HG02981 (cell line): ENCODE measurements at regions not wholly inside any gene's neighbourhood (a gene's known extent, or its start where the extent isn't known, plus 50 kb on each side); places are given as distances from the start of the nearest gene placed in this dataset.
"Not testable (repeated sequence)": the region's sequence is repeated elsewhere in the genome, so short reads cannot be mapped to it uniquely, and the experiment has no call there.

Experiments used
- ATAC-seq: cut with Tn5 transposase; IDR thresholded peaks from one replicate; pipeline ENCODE4 v1.9.1; 2021; ENCODE audit warnings: mild to moderate bottlenecking, moderate library complexity; ENCODE audit not compliant: unreplicated experiment

DNA sequence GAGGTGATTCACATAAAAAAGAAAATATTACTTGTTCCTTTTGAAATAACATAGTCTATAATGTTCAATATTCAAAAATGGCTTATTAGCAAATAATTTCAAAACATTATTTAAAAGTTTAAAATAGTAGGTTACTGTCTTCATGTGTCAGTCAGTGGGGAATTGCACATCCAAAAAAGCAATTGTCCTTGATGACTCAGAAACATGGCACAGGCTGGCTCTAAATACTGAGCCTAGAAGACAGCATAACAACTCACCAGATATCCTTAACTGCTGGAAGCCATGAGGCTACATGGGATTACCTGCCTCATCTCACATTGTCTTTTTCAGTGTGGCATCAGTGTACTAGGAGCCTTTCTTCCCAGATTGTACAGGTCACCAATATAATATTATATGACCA, 439.5 kb upstream of the RGMB start:
- no peak for ATAC-seq

DNA sequence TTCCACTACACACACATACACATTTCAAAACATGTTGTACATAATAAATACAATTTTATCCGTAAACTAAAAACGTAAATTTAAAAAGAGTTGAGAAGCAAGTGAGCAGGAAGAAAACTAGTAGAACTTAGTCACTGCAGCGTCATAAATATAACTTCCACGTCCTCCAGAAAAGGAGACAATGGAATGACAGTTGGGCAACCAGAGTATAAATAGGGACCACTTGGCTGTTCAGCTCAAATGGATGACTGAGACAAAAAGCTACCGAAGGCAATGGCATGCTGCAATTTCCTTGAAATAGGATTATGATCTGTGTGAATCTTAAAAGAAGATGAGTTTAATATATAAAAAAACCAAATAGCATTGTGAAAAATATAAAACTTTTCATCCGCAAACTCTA, 438.5 kb upstream of the RGMB start:
- no peak for ATAC-seq

DNA sequence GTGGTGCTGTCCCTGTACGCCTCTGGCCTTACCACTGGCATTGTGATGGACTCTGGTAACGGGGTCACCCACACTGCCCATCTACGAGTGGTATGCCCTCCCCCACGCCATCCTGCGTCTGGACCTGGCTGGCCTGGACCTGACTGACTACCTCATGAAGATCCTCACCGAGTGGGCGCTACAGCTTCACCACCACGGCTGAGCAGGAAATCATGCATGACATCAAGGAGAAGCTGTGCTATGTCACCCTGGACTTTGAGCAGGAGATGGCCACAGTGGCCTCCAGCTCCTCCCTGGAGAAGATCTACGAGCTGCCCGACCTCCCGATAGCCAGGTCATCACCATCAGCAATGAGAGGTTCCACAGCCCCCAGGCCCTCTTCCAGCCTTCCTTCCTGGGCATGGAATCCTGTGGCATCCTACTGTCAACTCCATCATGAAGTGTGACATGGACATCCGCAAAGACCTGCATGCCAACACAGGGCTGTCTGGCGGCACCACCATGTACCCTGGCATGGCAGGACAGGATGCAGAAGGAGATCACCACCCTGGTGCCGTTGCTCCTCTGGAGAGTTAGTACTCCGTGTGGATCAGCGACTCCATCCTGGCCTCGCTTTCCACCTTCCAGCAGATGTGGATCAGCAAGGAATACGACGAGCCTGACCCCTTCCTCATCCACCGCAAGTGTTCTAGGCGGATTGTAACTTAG, 434.2 kb upstream of the RGMB start:
- ATAC-seq = no peak

DNA sequence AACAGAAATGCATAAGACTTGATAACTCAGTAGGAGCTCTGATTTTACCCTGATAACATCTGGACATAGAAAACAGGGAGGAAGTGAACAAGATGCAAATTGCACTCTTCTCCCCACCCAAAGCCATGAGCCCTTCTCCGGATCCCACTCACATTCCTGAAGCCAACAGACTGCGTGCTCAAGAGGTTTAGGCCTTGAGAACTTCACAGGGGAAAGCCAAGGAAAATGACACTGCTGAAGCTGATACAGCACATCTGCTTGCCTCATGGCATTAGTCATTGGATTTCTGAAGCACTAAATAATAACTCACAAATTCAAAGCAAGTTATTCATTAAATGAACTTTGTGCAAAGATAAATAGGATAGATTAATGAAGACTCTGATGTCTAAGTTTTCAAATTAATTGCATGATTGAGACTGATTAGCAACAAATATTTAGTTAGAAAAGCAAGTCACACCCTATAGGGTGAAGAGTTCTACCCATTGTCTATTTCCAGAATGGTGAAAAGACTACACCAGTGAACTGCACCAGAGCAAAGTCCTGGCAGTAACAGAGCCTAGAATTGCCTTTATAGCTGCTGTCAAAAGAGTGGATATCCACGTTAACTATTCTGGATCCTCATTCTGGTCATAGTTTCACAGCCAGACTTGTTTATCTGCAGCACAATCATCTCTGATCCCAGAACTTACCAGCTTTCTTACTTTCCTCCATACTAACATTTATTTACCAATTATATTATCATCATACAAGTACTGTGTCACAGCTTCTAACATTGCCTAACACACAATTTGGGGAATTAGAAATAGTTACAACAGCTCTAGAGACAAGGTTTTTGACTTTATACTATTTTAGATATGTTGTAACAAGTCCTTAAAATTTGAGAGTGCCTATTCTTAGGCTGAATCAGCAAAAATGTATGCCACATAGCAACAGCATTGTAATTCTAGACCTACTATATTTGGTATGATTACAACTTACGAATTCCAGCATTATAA, 432.1 kb upstream of the RGMB start:
- no peak for ATAC-seq

DNA sequence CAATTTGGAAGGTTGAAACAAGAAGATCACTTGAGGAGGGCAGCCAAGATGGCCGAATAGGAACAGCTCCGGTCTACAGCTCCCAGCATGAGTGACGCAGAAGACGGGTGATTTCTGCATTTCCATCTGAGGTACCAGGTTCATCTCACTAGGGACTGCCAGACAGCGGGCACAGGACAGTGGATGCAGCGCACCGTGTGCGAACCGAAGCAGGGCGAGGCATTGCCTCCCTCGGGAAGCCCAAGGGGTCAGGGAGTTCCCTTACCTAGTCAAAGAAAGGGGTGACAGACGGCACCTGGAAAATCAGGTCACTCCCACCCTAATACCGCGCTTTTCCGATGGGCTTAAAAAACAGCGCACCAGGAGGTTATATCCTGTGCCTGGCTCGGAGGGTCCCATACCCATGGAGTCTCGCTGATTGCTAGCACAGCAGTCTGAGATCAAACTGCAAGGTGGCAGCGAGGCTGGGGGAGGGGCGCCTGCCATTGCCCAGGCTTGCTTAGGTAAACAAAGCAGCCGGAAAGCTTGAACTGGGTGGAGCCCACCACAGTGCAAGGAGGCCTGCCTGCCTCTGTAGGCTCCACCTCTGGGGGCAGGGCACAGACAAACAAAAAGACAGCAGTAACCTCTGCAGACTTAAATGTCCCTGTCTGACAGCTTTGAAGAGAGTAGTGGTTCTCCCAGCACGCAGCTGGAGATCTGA, 430.4 kb upstream of the RGMB start:
- ATAC-seq = not testable (repeated sequence)

DNA sequence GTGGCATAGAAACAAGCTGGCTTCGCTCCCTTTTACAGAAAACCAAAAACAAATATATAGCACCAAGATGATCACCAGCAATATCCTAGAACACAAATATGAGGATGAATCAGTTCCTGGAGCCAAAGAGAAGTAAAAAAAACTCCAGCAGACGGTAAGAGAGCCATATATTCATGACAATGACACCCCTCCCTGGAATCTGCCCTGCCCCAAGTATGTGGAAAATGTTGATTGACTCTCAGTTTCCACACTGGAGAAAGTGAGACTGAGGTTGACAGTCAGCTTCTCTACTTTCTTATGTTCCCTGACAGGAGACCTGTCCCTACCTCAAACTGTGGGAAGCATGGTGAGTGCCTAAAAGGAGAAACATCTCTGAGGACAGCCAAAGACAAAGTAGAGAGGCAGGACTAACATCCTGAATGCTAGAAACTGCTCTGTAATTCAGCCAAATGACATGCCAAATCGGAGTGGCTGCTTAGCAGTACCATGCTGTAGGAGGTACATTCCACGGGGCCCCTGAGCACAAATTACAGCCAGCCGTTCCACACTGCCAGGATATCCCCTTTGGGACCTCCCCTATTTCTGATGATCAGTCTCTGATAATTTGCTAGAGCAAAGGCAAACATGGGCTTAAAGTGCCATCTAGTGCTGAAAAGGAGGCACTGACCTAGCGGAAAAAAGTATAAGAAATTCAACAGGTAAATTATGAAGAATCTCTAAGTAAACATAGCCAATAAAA, 424.0 kb upstream of the RGMB start:
- no peak for ATAC-seq

DNA sequence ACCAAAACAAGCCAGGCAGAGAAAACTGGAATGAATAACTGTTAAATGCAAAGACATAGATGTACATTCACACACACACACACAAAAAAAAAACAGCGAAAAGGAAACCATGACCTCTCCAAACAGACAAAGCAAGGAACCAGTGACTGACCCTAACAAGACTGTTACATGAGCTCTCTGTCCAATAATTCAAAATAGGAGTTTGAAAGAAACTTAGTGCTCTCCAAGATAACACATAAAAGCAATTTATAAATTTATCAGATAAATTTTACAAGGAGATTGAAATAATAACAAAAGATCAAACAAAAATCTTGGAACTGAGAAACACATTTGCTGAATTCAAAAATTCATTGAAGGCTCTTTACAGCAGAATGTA, 423.5 kb upstream of the RGMB start:
- no peak for ATAC-seq

DNA sequence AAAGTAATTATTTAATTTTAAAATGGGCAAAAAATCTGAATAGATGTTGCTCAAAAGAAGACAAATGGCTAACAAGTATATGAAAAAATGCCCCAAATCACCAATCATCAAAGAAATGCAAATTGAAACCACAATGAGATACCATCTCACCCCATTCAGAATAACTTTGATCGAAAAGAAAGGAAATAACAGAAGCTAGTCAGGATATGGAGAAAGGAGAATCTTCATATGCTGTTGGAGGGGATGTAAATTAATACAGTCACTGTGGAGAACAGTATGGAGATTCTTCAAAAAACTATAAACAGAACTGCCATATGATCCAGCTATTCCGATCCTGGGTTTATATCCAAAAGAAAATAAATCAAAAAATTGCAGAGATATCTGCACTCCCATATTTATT, 418.5 kb upstream of the RGMB start:
- no peak for ATAC-seq

DNA sequence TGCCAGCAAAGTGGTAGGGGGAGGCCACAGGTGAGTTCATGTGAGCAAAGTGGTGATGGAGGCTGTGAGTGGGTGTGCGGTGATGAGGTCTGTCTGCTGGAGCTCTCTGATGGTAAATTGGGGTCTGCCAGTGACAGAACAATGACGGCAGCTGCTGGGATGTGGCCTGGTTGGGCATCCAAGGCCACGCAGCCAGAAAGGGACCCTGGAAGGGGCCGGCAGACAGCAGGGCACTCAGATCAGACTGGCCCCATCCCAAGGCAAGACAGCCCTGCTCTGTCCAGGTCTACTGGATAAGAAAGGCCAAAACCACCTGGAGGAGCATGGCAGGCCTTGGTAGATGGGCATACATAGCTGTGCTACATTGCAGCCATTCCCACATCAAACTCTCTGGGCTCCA, 412.9 kb upstream of the RGMB start:
- ATAC-seq = no peak

DNA sequence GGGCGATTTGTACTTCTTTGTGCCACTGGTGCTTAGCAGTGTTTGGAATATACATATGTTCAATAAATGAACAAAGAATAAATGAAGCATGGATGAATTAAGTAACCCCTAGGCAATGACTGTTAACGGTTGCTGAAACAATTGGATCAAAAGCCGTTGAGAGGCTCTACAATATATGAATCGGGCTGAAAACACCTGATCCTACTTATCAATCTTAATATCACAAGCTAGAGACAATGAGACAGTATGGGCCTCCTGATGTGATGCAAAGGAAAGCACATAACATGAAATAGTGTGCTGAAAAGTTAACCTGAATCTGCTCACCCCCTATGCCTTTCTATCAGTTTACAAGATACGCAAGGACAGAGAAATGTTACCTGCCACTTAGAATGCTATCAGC, 410.3 kb upstream of the RGMB start:
- no peak for ATAC-seq

DNA sequence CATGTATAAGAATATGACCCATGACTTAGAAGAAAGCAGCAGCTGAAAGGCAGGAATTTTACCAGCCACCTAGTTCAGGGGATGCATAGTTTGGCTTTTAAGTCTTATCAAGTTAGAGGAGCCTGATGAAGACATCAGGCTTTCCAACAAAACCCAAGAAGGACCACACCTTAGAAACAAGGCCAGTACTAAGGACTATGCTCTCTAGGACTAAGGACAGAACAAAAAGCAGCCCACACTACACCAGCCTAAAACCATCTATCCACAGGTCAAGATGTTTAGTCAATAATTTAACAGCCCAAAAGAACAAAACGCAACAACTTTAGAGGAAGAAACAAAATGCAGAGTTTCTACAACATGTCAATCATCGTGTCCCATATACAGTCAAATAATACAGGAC, 408.9 kb upstream of the RGMB start:
- ATAC-seq = no peak

DNA sequence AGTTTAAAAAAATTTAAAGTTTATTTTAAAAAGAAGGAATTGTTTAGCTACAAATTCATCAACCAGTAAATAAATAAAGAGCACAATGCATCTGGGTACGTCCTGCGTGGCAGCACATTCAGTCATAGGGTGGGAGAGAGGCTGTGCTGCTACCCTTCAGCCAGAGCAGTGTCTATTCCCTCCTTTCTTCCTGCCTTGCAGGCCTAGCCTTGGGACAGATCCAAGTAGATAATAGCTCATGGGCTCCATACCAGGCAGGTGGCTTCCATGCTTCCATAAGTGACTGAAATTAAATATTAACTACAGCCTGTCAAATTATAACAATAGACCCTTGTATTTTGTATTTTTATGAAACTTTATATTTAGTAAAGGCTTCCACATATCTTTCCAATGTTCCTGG, 408.3 kb upstream of the RGMB start:
- no peak for ATAC-seq

DNA sequence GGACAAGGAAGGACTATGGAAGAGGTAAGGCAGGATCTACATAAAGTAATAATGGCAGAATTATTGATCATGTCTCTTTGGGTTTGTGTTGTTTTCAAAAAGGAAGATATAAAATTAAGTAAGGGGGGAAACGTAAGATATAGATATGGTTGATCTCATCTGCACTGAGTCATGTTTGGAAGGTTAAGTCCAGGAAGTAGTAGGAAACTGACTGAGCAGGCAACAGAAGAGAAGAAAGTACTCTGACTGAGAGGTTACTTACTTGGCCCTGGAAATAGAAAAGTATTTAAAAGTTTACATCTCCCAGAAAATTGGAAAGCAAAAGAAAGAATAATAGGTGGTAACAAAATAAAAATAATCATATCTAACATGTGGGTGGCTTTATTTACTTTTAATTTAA, 405.3 kb upstream of the RGMB start:
- ATAC-seq = no peak

DNA sequence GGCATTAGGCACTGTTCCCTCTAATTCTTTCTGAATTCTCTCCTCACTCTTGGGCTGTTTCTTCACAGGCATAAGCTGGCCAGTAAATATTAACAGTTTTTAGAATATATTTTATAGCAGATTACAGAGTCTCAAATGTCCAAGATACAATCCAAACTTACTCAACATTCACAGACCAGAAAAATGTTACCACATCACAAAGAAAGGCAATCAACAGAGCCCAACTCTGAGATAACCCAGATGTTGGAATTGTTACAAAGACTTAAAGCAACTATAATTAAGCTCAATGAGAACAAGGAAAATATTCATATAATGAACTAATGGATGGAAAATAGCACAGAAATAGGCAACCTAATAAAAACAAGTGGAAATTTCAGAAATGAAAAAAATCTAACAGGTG, 401.1 kb upstream of the RGMB start:
- ATAC-seq = no peak

DNA sequence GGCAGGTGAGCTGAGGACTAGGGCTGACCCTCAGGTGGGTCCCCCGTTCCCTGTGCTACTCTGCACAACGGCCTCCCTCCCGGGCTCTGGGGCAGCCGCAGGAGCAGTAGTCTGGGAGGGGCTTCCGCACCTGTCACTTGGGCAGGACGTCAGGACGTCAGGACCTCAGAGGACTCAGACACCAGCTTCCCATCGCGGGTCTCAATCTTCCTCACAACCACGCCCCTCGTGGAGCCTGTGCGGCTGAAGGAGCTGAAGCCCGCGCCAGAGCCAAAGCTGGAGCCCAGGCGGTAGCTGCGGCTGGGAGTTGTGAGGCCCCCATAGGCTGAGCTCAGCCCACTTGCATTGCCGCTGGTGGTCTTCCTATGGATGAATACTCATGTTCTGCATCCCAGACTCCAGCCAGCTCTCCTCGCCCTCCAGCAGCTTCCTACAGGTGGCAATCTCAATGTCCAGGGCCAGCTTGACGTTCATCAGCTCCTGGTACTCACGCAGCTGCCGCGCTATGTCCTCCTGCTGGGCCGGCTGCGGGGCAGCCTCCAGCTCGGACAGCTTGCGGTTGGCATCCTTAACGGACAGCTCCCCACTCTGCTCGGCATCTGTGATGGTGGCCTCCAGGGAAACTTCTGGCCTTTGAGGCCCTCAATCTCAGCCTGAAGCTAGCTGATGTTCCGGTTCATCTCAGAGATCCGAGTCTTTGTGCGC, 381.4 kb upstream of the RGMB start:
- no peak for ATAC-seq

DNA sequence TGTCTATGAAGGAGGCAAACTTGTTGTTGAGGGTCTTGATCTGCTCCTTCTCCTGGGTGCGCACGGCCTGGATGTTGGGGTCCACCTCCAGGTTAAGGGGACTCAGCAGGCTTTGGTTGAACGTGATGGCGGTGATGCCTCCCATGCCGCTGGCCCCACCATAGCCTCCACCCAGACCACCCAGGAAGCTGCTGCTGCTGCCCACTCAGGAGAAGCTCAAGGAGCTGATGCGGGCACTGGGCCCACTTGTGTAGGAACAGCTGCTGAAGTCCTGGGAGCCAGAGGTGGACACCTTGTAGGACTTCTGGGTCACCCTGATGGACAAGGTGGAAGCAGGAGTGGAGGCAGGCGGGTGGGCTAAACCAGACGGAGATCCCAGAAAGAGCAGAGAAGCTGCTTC, 380.3 kb upstream of the RGMB start:
- ATAC-seq = not testable (repeated sequence)

DNA sequence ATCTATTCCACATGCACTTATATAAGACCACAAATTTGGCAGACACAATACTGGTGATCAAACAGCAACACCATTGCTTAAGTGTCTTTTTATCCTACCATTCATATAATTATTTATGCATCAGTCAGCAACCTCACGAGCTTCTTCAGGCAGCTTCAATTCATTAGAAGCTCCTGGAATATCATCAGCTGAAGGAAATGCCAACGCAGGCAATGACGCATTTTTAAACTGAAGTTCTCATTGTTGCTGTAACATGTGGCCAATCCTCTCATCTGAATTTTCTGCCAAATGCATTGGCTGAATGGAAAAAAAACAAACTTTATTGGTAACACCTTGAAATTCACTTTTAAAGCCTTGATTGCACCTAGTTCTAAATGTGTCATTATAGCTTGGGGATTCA, 376.4 kb upstream of the RGMB start:
- ATAC-seq = no peak

DNA sequence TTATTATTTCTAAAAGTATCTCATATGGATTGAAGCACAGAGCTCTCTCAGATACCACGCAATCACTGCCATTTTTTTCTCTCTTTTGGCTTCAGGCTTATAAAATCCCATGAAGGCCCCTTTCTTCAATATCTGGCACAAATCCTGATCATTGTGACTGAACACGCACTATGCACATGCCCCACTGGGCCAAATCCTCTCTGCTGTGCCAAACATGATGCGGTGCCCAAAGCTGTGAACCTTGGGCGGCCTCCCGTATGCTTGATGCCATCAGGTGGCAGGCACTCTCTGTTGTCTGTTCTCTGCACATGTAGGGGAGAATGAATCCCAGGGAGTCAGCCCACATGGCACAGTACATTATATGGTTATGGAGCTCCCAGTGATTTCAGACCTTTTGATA, 375.0 kb upstream of the RGMB start:
- ATAC-seq = no peak

DNA sequence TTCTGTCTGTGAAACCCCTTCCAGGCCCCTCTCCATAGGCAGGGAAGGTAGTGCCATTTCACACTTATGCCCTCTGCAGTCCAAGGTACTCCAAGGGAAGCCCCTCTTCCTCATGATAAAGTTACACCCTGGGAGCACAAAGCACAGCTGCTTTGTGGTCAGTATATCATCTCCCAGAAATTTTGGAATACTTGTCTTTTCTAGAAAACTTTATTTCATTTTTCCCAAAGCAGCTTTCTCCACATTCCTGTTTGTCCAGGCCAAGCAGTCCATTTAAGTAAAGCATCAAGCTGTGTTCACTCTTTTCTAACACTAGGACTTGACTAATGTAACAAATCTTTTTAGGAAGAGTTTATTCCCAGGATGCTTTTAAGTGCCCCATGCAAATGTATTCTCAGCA, 371.8 kb upstream of the RGMB start:
- no peak for ATAC-seq

DNA sequence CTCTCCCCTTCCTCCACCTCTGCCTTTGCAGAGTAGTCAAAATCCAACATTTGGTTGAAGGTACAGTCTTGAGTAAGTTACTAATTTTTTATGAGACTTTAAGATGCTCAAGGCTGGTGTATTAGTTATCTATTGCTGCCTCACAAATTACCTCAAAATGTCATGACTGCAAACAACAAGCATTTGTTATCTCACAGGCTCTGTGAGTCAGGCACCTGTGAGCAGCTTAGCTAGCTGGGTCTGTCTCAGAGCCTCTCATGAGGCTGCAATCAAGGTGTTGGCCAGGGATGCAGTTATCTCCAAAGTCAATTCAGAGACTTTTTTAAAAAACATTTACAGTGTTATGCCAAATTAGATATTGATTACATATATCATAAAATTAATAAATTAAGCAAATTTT, 371.3 kb upstream of the RGMB start:
- ATAC-seq = no peak
